IPS DF 4.7 (cell line): ENCODE measurements at regions not wholly inside any gene's neighbourhood (a gene's known extent, or its start where the extent isn't known, plus 50 kb on each side); places are given as distances from the start of the nearest gene placed in this dataset.
"Not testable (repeated sequence)": the region's sequence is repeated elsewhere in the genome, so short reads cannot be mapped to it uniquely, and the experiment has no call there.

ENCODE experiments used
- DNase-seq: peaks from one replicate; pipeline ENCODE4 v3.0.0-alpha.2; 2013; ENCODE audit warnings: low spot score; ENCODE audit errors: extremely low read depth

GRCh38 chr2:209277444-209277843 is 146.4 kb upstream of the MAP2 start:
- DNase-seq, result no peak

- DNase-seq, result no peak
Measured at GRCh38 chr2:209298601-209299000, 125.2 kb upstream of the MAP2 start.

- DNase-seq, result not testable (repeated sequence)
Measured at GRCh38 chr2:209299478-209299877, 124.4 kb upstream of the MAP2 start.

- DNase-seq, result not testable (repeated sequence)
Measured at GRCh38 chr2:209300766-209301165, 123.1 kb upstream of the MAP2 start.

- no peak for DNase-seq
Measured at GRCh38 chr2:209305026-209305425, 118.8 kb upstream of the MAP2 start.

GRCh38 chr2:209305746-209306196 is 118.1 kb upstream of the MAP2 start:
- no peak for DNase-seq

GRCh38 chr2:209307161-209308001 is 116.5 kb upstream of the MAP2 start:
- DNase-seq, result no peak

- no peak for DNase-seq
Measured at GRCh38 chr2:209308415-209308814, 115.4 kb upstream of the MAP2 start.

GRCh38 chr2:209311948-209312347 is 111.9 kb upstream of the MAP2 start:
- no peak for DNase-seq

GRCh38 chr2:209312450-209312849 is 111.4 kb upstream of the MAP2 start:
- DNase-seq, result not testable (repeated sequence)

- DNase-seq, result no peak
Measured at GRCh38 chr2:209314653-209315052, 109.2 kb upstream of the MAP2 start.

GRCh38 chr2:209316141-209316540 is 107.7 kb upstream of the MAP2 start:
- DNase-seq, result no peak

GRCh38 chr2:209321076-209321475 is 102.8 kb upstream of the MAP2 start:
- no peak for DNase-seq

GRCh38 chr2:209321581-209321980 is 102.3 kb upstream of the MAP2 start:
- no peak for DNase-seq

GRCh38 chr2:209322041-209322440 is 101.8 kb upstream of the MAP2 start:
- no peak for DNase-seq

- no peak for DNase-seq
Measured at GRCh38 chr2:209322905-209323512, 100.8 kb upstream of the MAP2 start.

- no peak for DNase-seq
Measured at GRCh38 chr2:209323738-209324137, 100.1 kb upstream of the MAP2 start.

GRCh38 chr2:209324281-209324680 is 99.6 kb upstream of the MAP2 start:
- no peak for DNase-seq

- no peak for DNase-seq
Measured at GRCh38 chr2:209331291-209331844, 92.5 kb upstream of the MAP2 start.

GRCh38 chr2:209334188-209335017 is 89.4 kb upstream of the MAP2 start:
- DNase-seq, result no peak

- no peak for DNase-seq
Measured at GRCh38 chr2:209340522-209340921, 83.3 kb upstream of the MAP2 start.

- no peak for DNase-seq
Measured at GRCh38 chr2:209344349-209344748, 79.5 kb upstream of the MAP2 start.
